ENCODE measurements at regions not wholly inside any gene's neighbourhood (a gene's known extent, or its start where the extent isn't known, plus 50 kb on each side); places are given as distances from the start of the nearest gene placed in this dataset.

DNA sequence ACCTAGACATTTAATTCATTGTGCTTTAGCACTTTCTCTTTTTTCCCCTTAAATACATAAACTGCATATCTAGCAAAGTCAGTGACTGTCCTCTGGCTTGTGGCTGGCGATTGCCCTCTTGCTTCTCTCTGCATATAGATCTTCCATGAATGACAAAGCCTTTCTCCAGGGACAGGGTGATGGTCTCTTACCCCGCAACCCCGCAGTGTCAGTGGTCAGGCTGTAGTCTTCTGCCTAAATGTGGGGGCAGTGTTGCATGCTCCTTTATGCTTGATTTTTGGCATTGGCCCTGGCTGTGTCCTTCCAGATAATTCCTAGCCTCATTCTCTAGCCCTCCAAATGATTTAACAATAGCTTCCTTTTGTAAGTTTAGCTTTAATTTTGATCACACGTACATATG, 407.8 kb downstream of the GABRB3 start (continued):
- TF ChIP-seq, protein P1, sequence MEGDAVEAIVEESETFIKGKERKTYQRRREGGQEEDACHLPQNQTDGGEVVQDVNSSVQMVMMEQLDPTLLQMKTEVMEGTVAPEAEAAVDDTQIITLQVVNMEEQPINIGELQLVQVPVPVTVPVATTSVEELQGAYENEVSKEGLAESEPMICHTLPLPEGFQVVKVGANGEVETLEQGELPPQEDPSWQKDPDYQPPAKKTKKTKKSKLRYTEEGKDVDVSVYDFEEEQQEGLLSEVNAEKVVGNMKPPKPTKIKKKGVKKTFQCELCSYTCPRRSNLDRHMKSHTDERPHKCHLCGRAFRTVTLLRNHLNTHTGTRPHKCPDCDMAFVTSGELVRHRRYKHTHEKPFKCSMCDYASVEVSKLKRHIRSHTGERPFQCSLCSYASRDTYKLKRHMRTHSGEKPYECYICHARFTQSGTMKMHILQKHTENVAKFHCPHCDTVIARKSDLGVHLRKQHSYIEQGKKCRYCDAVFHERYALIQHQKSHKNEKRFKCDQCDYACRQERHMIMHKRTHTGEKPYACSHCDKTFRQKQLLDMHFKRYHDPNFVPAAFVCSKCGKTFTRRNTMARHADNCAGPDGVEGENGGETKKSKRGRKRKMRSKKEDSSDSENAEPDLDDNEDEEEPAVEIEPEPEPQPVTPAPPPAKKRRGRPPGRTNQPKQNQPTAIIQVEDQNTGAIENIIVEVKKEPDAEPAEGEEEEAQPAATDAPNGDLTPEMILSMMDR (IDR thresholded peaks at IDR 0.05 in 2 of 3, conservative IDR thresholded peaks at IDR 0.05 in 1 of 3; ENCODE audit: borderline replicate concordance in 1 of 3, insufficient read depth in 1 of 3, low read depth in 2 of 3, low read length in 2 of 3): no peak

- BruUV-seq (replicated peaks): no TSS peak
- H3K9me3 ChIP-seq (ENCODE audit: control insufficient read depth in 1 of 2, insufficient read depth in 1 of 2, low read depth in 1 of 2, low read length in 2 of 2): peaks cover 0 to 43% of the 10 kb centered on the region in 2 experiments; a peak in 3 of 4 replicates
- no peak overlapping the region for H3K4me3 ChIP-seq (replicated peaks in 1 of 2; ENCODE audit: low read depth in 1 of 2, low read length in 2 of 2)
- H3K27me3 ChIP-seq (ENCODE audit: insufficient read depth, low read length): no peaks in the 10 kb centered on the region
- H3K36me3 ChIP-seq (ENCODE audit: control insufficient read depth in 1 of 2, insufficient read depth in 2 of 2, low read length in 2 of 2): no peaks in the 10 kb centered on the region
- ATAC-seq (no peak), DNase-seq (ENCODE audit: low read depth, low spot score) (no peak)
- H3K9me2 ChIP-seq (ENCODE audit: insufficient read depth): no peaks in the 10 kb centered on the region
- POLR2A ChIA-PET: no interaction called here
- RAD21 ChIA-PET (ENCODE audit: low non-redundant PET in 1 of 2, low total read pairs in 2 of 2, uncharacterized antibody in 2 of 2, unreplicated experiment in 2 of 2): no interaction called here
- TF ChIP-seq EGR1 (IDR thresholded peaks at IDR 0.05; ENCODE audit: low read depth) (no peak), ZNF274 (IDR thresholded peaks at IDR 0.05; ENCODE audit: low read depth, low read length) (no peak), ELF1 (IDR thresholded peaks at IDR 0.05; ENCODE audit: borderline replicate concordance, low read depth) (no peak), REST (IDR thresholded peaks at IDR 0.05; ENCODE audit: low read depth) (no peak), TCF7L2 (IDR thresholded peaks at IDR 0.05; ENCODE audit: borderline replicate concordance, extremely low read depth, insufficient read depth, insufficient read length) (no peak), JUND (IDR thresholded peaks at IDR 0.05) (no peak), CEBPB (IDR thresholded peaks at IDR 0.05; ENCODE audit: low read depth) (no peak)
- TF ChIP-seq, protein P2, sequence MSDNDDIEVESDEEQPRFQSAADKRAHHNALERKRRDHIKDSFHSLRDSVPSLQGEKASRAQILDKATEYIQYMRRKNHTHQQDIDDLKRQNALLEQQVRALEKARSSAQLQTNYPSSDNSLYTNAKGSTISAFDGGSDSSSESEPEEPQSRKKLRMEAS (IDR thresholded peaks at IDR 0.05): no peak
- no peaks in the 10 kb centered on the region for H3K4me1 ChIP-seq (ENCODE audit: control insufficient read depth in 1 of 2, insufficient read depth in 2 of 2, low read length in 2 of 2)
- H3K79me2 ChIP-seq (ENCODE audit: insufficient read depth, low read length): no peaks in the 10 kb centered on the region
- H3K27ac ChIP-seq (ENCODE audit: low read depth, low read length): no peak overlapping the region
- H3K9ac ChIP-seq (ENCODE audit: low read length): no peak overlapping the region
- H4K20me1 ChIP-seq (ENCODE audit: insufficient read depth): no peaks in the 10 kb centered on the region
- CTCF ChIA-PET: no interaction called here
- intact Hi-C loops (cut with micrococcal nuclease): no loop called here
- no peak overlapping the region for H3K4me2 ChIP-seq (ENCODE audit: low read length)
- H2AFZ ChIP-seq (ENCODE audit: low read depth, low read length, poor library complexity, severe bottlenecking): no peak overlapping the region
These were observed 413.0 kb downstream of the GABRB3 start for GRCh38 chr15:26359855-26360254.
